ENCODE measurements at regions not wholly inside any gene's neighbourhood (a gene's known extent, or its start where the extent isn't known, plus 50 kb on each side); places are given as distances from the start of the nearest gene placed in this dataset.

- H3K4me3 ChIP-seq (IDR thresholded peaks at IDR 0.05; ENCODE audit: insufficient read depth, low read depth, low read length): no peak overlapping the region
- no peaks in the 10 kb centered on the region for H3K27me3 ChIP-seq (ENCODE audit: insufficient read depth, low read depth)
- no peak overlapping the region for H3K27ac ChIP-seq
- no peak for TF ChIP-seq CTCF (conservative IDR thresholded peaks at IDR 0.05; ENCODE audit: low read depth, low read length)
- H3K79me2 ChIP-seq (ENCODE audit: insufficient read depth, low read depth): no peaks in the 10 kb centered on the region
- no peak overlapping the region for H3K9ac ChIP-seq
- H3K4me1 ChIP-seq (ENCODE audit: low read depth, poor library complexity, severe bottlenecking): no peaks in the 10 kb centered on the region
- H3K36me3 ChIP-seq (ENCODE audit: insufficient read depth): no peaks in the 10 kb centered on the region
- no peaks in the 10 kb centered on the region for H4K20me1 ChIP-seq (ENCODE audit: insufficient read depth)
- H3K4me2 ChIP-seq: no peak overlapping the region
- H2AFZ ChIP-seq (ENCODE audit: low read depth): no peak overlapping the region
Observed at GRCh38 chr18:38450876-38451275, 885.3 kb upstream of the CELF4 start.

DNA sequence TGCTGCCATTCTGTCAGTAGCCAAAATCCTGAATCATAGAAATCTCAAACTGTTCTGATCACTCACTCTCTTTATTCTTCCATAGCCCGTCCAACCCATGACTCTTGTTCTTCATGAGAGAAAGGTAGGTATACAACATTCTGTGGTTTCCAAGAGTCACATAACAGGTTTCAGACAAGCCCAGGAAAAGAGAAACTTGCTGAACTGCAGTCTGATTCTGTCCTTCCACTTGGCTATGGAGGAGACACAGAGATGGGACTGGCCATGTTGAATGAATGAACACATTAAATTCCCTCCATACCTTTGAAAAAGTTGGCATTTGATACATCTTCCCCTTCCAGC lies 880.2 kb upstream of the CELF4 start:
- Histone ChIP-seq H3K36me3 (ENCODE audit: insufficient read depth) (no peaks in the 10 kb centered on the region), H3K4me3 (IDR thresholded peaks at IDR 0.05; ENCODE audit: insufficient read depth, low read depth, low read length) (no peak overlapping the region), H3K4me2 (no peak overlapping the region), H3K27me3 (ENCODE audit: insufficient read depth, low read depth) (no peaks in the 10 kb centered on the region), H4K20me1 (ENCODE audit: insufficient read depth) (no peaks in the 10 kb centered on the region), H2AFZ (ENCODE audit: low read depth) (no peak overlapping the region), H3K27ac (no peak overlapping the region), H3K9ac (no peak overlapping the region), H3K79me2 (ENCODE audit: insufficient read depth, low read depth) (no peaks in the 10 kb centered on the region), H3K4me1 (ENCODE audit: low read depth, poor library complexity, severe bottlenecking) (no peaks in the 10 kb centered on the region)
- no peak for TF ChIP-seq CTCF (conservative IDR thresholded peaks at IDR 0.05; ENCODE audit: low read depth, low read length)

GRCh38 chr18:38444971-38445803 lies 879.6 kb upstream of the CELF4 start:
- Histone ChIP-seq H4K20me1 (ENCODE audit: insufficient read depth) (no peaks in the 10 kb centered on the region), H3K4me3 (IDR thresholded peaks at IDR 0.05; ENCODE audit: insufficient read depth, low read depth, low read length) (no peak overlapping the region), H2AFZ (ENCODE audit: low read depth) (no peak overlapping the region), H3K36me3 (ENCODE audit: insufficient read depth) (no peaks in the 10 kb centered on the region), H3K79me2 (ENCODE audit: insufficient read depth, low read depth) (no peaks in the 10 kb centered on the region), H3K27ac (no peak overlapping the region), H3K4me1 (ENCODE audit: low read depth, poor library complexity, severe bottlenecking) (no peaks in the 10 kb centered on the region), H3K4me2 (no peak overlapping the region), H3K9ac (no peak overlapping the region), H3K27me3 (ENCODE audit: insufficient read depth, low read depth) (no peaks in the 10 kb centered on the region)
- TF ChIP-seq CTCF (conservative IDR thresholded peaks at IDR 0.05; ENCODE audit: low read depth, low read length): no peak

DNA sequence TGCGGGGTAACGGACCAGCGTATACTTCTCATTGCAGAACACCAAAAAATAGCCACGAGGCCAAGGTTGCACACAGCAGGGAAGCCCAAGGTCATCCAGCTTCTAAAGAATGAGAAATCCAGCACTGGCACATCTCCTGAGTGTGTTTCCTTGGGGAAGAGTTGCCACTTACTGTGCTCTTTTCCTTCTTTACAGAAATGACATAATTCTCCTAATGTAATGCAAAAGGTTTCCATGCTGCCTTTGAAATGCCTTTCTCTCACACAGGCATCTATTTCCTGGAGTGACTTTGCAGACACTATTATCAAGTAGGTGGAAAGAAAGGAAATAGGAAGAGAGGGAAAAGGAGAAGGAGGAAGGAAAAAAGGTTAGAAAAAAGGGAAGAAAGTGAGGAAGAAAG lies 862.1 kb upstream of the CELF4 start:
- H4K20me1 ChIP-seq (ENCODE audit: insufficient read depth): no peaks in the 10 kb centered on the region
- H3K79me2 ChIP-seq (ENCODE audit: insufficient read depth, low read depth): no peaks in the 10 kb centered on the region
- H3K9ac ChIP-seq: no peak overlapping the region
- no peak overlapping the region for H3K4me3 ChIP-seq (IDR thresholded peaks at IDR 0.05; ENCODE audit: insufficient read depth, low read depth, low read length)
- H3K36me3 ChIP-seq (ENCODE audit: insufficient read depth): no peaks in the 10 kb centered on the region
- no peak overlapping the region for H3K4me2 ChIP-seq
- H3K27ac ChIP-seq: no peak overlapping the region
- no peak for TF ChIP-seq CTCF (conservative IDR thresholded peaks at IDR 0.05; ENCODE audit: low read depth, low read length)
- no peak overlapping the region for H2AFZ ChIP-seq (ENCODE audit: low read depth)
- H3K27me3 ChIP-seq (ENCODE audit: insufficient read depth, low read depth): no peaks in the 10 kb centered on the region
- H3K4me1 ChIP-seq (ENCODE audit: low read depth, poor library complexity, severe bottlenecking): no peaks in the 10 kb centered on the region
